Ishikawa (cell line): ENCODE measurements at regions not wholly inside any gene's neighbourhood (a gene's known extent, or its start where the extent isn't known, plus 50 kb on each side); places are given as distances from the start of the nearest gene placed in this dataset.

ENCODE experiments used
- CEBPB ChIP-seq: IDR thresholded peaks from 2 replicates; pipeline ENCODE4 v1.6.1; 2012
- CREB1 ChIP-seq: IDR thresholded peaks from 2 replicates; pipeline ENCODE4 v1.6.1; 2012; ENCODE audit warnings: low read depth
- EGR1 ChIP-seq: IDR thresholded peaks from 2 replicates; pipeline ENCODE4 v1.6.1; 2012
- EP300 ChIP-seq: IDR thresholded peaks from 2 replicates; pipeline ENCODE4 v1.6.1; 2012; ENCODE audit warnings: borderline replicate concordance
- FOXM1 ChIP-seq: IDR thresholded peaks from 2 replicates; pipeline ENCODE4 v1.6.1; 2012; ENCODE audit warnings: low read depth, borderline replicate concordance
- MAX ChIP-seq: IDR thresholded peaks from 2 replicates; pipeline ENCODE4 v1.6.1; 2012
- NFIC ChIP-seq: IDR thresholded peaks from 2 replicates; pipeline ENCODE4 v1.6.1; 2012
- RAD21 ChIP-seq: IDR thresholded peaks from 2 replicates; pipeline ENCODE4 v1.6.1; 2012; ENCODE audit warnings: low read depth
- REST ChIP-seq: IDR thresholded peaks from 2 replicates; pipeline ENCODE4 v1.6.1; 2012; ENCODE audit warnings: low read depth, mild to moderate bottlenecking
- TAF1 ChIP-seq: IDR thresholded peaks from 2 replicates; pipeline ENCODE4 v1.6.1; 2012; ENCODE audit warnings: low read depth, mild to moderate bottlenecking
- TCF12 ChIP-seq: IDR thresholded peaks from 2 replicates; pipeline ENCODE4 v1.6.1; 2012; ENCODE audit warnings: low read depth
- TEAD4 ChIP-seq: IDR thresholded peaks from 2 replicates; pipeline ENCODE4 v1.6.1; 2012
- USF1 ChIP-seq: IDR thresholded peaks from 2 replicates; pipeline ENCODE4 v1.6.1; 2012
- YY1 ChIP-seq: IDR thresholded peaks from 2 replicates; pipeline ENCODE4 v1.6.1; 2012; ENCODE audit warnings: low read depth
- ZBTB7A ChIP-seq: IDR thresholded peaks from 2 replicates; pipeline ENCODE4 v1.6.1; 2012; ENCODE audit warnings: low read depth

GRCh38 chr6:133136177-133136880, 104.8 kb upstream of the EYA4 start:
- TF ChIP-seq ZBTB7A (no peak), REST (no peak), EP300 (no peak), TCF12 (no peak), CEBPB (no peak), MAX (no peak), EGR1 (no peak), USF1 (no peak)

GRCh38 chr6:133156689-133157088, 84.5 kb upstream of the EYA4 start:
- TF ChIP-seq YY1: no peak
- TF ChIP-seq FOXM1: no peak
- TF ChIP-seq EP300: no peak
- no peak for TF ChIP-seq REST
- no peak for TF ChIP-seq CEBPB
- TF ChIP-seq ZBTB7A: no peak
- no peak for TF ChIP-seq MAX
- TF ChIP-seq RAD21: no peak
- TF ChIP-seq USF1: no peak
- TF ChIP-seq EGR1: no peak
- no peak for TF ChIP-seq TAF1
- no peak for TF ChIP-seq NFIC
- TF ChIP-seq TCF12: no peak
- no peak for TF ChIP-seq CREB1
- TF ChIP-seq TEAD4: no peak

- no peak for TF ChIP-seq EGR1
- no peak for TF ChIP-seq YY1
- no peak for TF ChIP-seq USF1
- no peak for TF ChIP-seq RAD21
- no peak for TF ChIP-seq REST
- TF ChIP-seq ZBTB7A: no peak
- TF ChIP-seq TEAD4: no peak
- TF ChIP-seq NFIC: no peak
- no peak for TF ChIP-seq CREB1
- no peak for TF ChIP-seq MAX
- no peak for TF ChIP-seq FOXM1
- TF ChIP-seq TAF1: no peak
- no peak for TF ChIP-seq EP300
- no peak for TF ChIP-seq CEBPB
- no peak for TF ChIP-seq TCF12
Observed at GRCh38 chr6:133157995-133158394, 83.2 kb upstream of the EYA4 start.

- TF ChIP-seq NFIC (no peak), TCF12 (no peak), MAX (no peak), EP300 (no peak), CREB1 (no peak), RAD21 (no peak)
Observed at GRCh38 chr6:133159255-133159795, 81.8 kb upstream of the EYA4 start.
